ENCODE measurements at regions not wholly inside any gene's neighbourhood (a gene's known extent, or its start where the extent isn't known, plus 50 kb on each side); places are given as distances from the start of the nearest gene placed in this dataset.

- TF ChIP-seq CTCF (IDR thresholded peaks at IDR 0.05), result no peak
These were observed 613.8 kb upstream of the ZNF385D start for GRCh38 chr3:22364851-22365250.

GRCh38 chr3:22366781-22367180, 615.8 kb upstream of the ZNF385D start:
- Histone ChIP-seq H3K27me3 (ENCODE audit: control insufficient read depth, insufficient read depth, low read length) (no peaks in the 10 kb centered on the region), H3K4me3 (ENCODE audit: low read depth, low read length) (no peak overlapping the region), H3K36me3 (ENCODE audit: control insufficient read depth, insufficient read depth, low read length) (no peaks in the 10 kb centered on the region), H3K9ac (no peak overlapping the region), H3K9me3 (ENCODE audit: control insufficient read depth, low read length) (no peaks in the 10 kb centered on the region), H3K4me1 (no peaks in the 10 kb centered on the region), H3K27ac (no peak overlapping the region), H3K4me2 (ENCODE audit: low read length) (no peak overlapping the region), H2AFZ (no peak overlapping the region), H3K79me2 (no peaks in the 10 kb centered on the region)
- TF ChIP-seq CTCF (IDR thresholded peaks at IDR 0.05), result no peak

More at GRCh38 chr3:22364851-22365250, 613.8 kb upstream of the ZNF385D start:
- Histone ChIP-seq H3K4me2 (ENCODE audit: low read length) (no peak overlapping the region), H3K36me3 (ENCODE audit: control insufficient read depth, insufficient read depth, low read length) (no peaks in the 10 kb centered on the region), H3K27me3 (ENCODE audit: control insufficient read depth, insufficient read depth, low read length) (no peaks in the 10 kb centered on the region), H3K27ac (no peak overlapping the region), H3K79me2 (no peaks in the 10 kb centered on the region), H3K4me3 (ENCODE audit: low read depth, low read length) (no peak overlapping the region), H3K4me1 (no peaks in the 10 kb centered on the region), H3K9ac (no peak overlapping the region), H3K9me3 (ENCODE audit: control insufficient read depth, low read length) (no peaks in the 10 kb centered on the region), H2AFZ (no peak overlapping the region)

GRCh38 chr3:22371036-22371435, 620.0 kb upstream of the ZNF385D start:
- Histone ChIP-seq H3K27me3 (ENCODE audit: control insufficient read depth, insufficient read depth, low read length) (no peaks in the 10 kb centered on the region), H3K4me1 (no peaks in the 10 kb centered on the region), H3K79me2 (no peaks in the 10 kb centered on the region), H3K4me3 (ENCODE audit: low read depth, low read length) (no peak overlapping the region), H3K4me2 (ENCODE audit: low read length) (no peak overlapping the region), H3K36me3 (ENCODE audit: control insufficient read depth, insufficient read depth, low read length) (no peaks in the 10 kb centered on the region), H3K9me3 (ENCODE audit: control insufficient read depth, low read length) (no peaks in the 10 kb centered on the region), H2AFZ (no peak overlapping the region), H3K9ac (no peak overlapping the region), H3K27ac (no peak overlapping the region)
- no peak for TF ChIP-seq CTCF (IDR thresholded peaks at IDR 0.05)

- no peak overlapping the region for H3K27ac ChIP-seq
- H3K79me2 ChIP-seq, result no peaks in the 10 kb centered on the region
- no peaks in the 10 kb centered on the region for H3K36me3 ChIP-seq (ENCODE audit: control insufficient read depth, insufficient read depth, low read length)
- H3K27me3 ChIP-seq (ENCODE audit: control insufficient read depth, insufficient read depth, low read length), result no peaks in the 10 kb centered on the region
- no peak overlapping the region for H2AFZ ChIP-seq
- no peaks in the 10 kb centered on the region for H3K4me1 ChIP-seq
- no peak for TF ChIP-seq CTCF (IDR thresholded peaks at IDR 0.05)
- H3K9me3 ChIP-seq (ENCODE audit: control insufficient read depth, low read length), result no peaks in the 10 kb centered on the region
- H3K4me2 ChIP-seq (ENCODE audit: low read length), result no peak overlapping the region
- no peak overlapping the region for H3K9ac ChIP-seq
- H3K4me3 ChIP-seq (ENCODE audit: low read depth, low read length), result no peak overlapping the region
These were observed 620.7 kb upstream of the ZNF385D start for GRCh38 chr3:22371607-22372291.

All from parathyroid adenoma (tissue), 2 donors.